ENCODE measurements at regions not wholly inside any gene's neighbourhood (a gene's known extent, or its start where the extent isn't known, plus 50 kb on each side); places are given as distances from the start of the nearest gene placed in this dataset.

GRCh38 chr2:239546541-239546940 is 145.7 kb upstream of the HDAC4 start:
- no peak for TF ChIP-seq CTCF (IDR thresholded peaks at IDR 0.05; ENCODE audit: unreplicated experiment in 3 of 3)
- Mint-ChIP-seq H3K36me3 (ENCODE audit: low read depth) (no peaks in the 10 kb centered on the region), H3K4me3 (no peak overlapping the region), H3K27ac (peak overlapping the region in 1 of 3 experiments; percentile 50), H3K4me1 (peaks cover 16% of the 10 kb centered on the region), H3K9me3 (no peaks in the 10 kb centered on the region), H3K27me3 (ENCODE audit: low read depth) (peaks cover 19% of the 10 kb centered on the region)

- Mint-ChIP-seq H3K36me3 (ENCODE audit: low read depth) (no peaks in the 10 kb centered on the region), H3K4me1 (peaks cover 16% of the 10 kb centered on the region), H3K27me3 (ENCODE audit: low read depth) (peaks cover 19% of the 10 kb centered on the region), H3K27ac (peak overlapping the region in 1 of 3 experiments; percentile 50), H3K4me3 (no peak overlapping the region), H3K9me3 (peaks cover 3% of the 10 kb centered on the region)
- TF ChIP-seq CTCF (IDR thresholded peaks at IDR 0.05; ENCODE audit: unreplicated experiment in 3 of 3): no peak
Observed at GRCh38 chr2:239545741-239546392, 145.0 kb upstream of the HDAC4 start.

GRCh38 chr2:239544918-239545465 is 144.2 kb upstream of the HDAC4 start:
- Mint-ChIP-seq H3K9me3 (peaks cover 7% of the 10 kb centered on the region), H3K4me1 (peaks cover 20% of the 10 kb centered on the region), H3K27me3 (ENCODE audit: low read depth) (peaks cover 15% of the 10 kb centered on the region)

GRCh38 chr2:239544143-239544917 is 143.5 kb upstream of the HDAC4 start:
- H3K27ac Mint-ChIP-seq: peak overlapping the region in 2 of 3 experiments; percentile 84 to 90
- TF ChIP-seq CTCF (IDR thresholded peaks at IDR 0.05; ENCODE audit: unreplicated experiment in 3 of 3): no peak
- H3K36me3 Mint-ChIP-seq (ENCODE audit: low read depth): no peaks in the 10 kb centered on the region
- peaks cover 18% of the 10 kb centered on the region for H3K4me1 Mint-ChIP-seq
- H3K27me3 Mint-ChIP-seq (ENCODE audit: low read depth): peaks cover 10% of the 10 kb centered on the region
- H3K4me3 Mint-ChIP-seq: no peak overlapping the region
- H3K9me3 Mint-ChIP-seq: peaks cover 7% of the 10 kb centered on the region

More at GRCh38 chr2:239544918-239545465, 144.2 kb upstream of the HDAC4 start:
- Mint-ChIP-seq H3K36me3 (ENCODE audit: low read depth) (no peaks in the 10 kb centered on the region), H3K27ac (peak overlapping the region in 1 of 3 experiments; percentile 90), H3K4me3 (no peak overlapping the region)
- TF ChIP-seq CTCF (IDR thresholded peaks at IDR 0.05; ENCODE audit: unreplicated experiment in 3 of 3): no peak

GRCh38 chr2:239543702-239544101 is 142.9 kb upstream of the HDAC4 start:
- Mint-ChIP-seq H3K9me3 (peaks cover 9% of the 10 kb centered on the region), H3K36me3 (ENCODE audit: low read depth) (no peaks in the 10 kb centered on the region), H3K27me3 (ENCODE audit: low read depth) (peaks cover 7% of the 10 kb centered on the region), H3K27ac (peak overlapping the region in 2 of 3 experiments; percentile 84 to 90), H3K4me1 (peaks cover 21% of the 10 kb centered on the region), H3K4me3 (no peak overlapping the region)
- no peak for TF ChIP-seq CTCF (IDR thresholded peaks at IDR 0.05; ENCODE audit: unreplicated experiment in 3 of 3)

Measured in nephron (organoid).